ENCODE measurements at regions not wholly inside any gene's neighbourhood (a gene's known extent, or its start where the extent isn't known, plus 50 kb on each side); places are given as distances from the start of the nearest gene placed in this dataset.

- Histone ChIP-seq H3K4me3 (replicated peaks in 1 of 3) (no peak overlapping the region), H3K4me1 (peaks cover 0 to 3% of the 10 kb centered on the region in 2 donors), H3K36me3 (no peaks in the 10 kb centered on the region), H3K27ac (no peak overlapping the region), H3K9me3 (no peaks in the 10 kb centered on the region), H3K27me3 (no peaks in the 10 kb centered on the region)
- TF ChIP-seq POLR2A (IDR thresholded peaks at IDR 0.05) = no peak
- TF ChIP-seq CTCF (IDR thresholded peaks at IDR 0.05) = no peak
- WGBS, 2 donors = 87 to 94% methylated on average over 1 of the region's 1 CpG
- DNase-seq = no peak
- intact Hi-C loops (cut with DNase I) = no loop called here
These were observed 160.6 kb upstream of the COL21A1 start for GRCh38 chr6:56407883-56408410.

GRCh38 chr6:56406276-56407269 is 159.2 kb upstream of the COL21A1 start:
- Histone ChIP-seq H3K36me3 (no peaks in the 10 kb centered on the region), H3K27ac (no peak overlapping the region), H3K4me3 (replicated peaks in 1 of 3) (no peak overlapping the region), H3K4me1 (peaks cover 0 to 3% of the 10 kb centered on the region in 2 donors), H3K9me3 (no peaks in the 10 kb centered on the region), H3K27me3 (no peaks in the 10 kb centered on the region)
- 90 to 99% methylated on average over 3 of the region's 3 CpGs for WGBS, 2 donors
- DNase-seq = no peak
- intact Hi-C loops (cut with DNase I) = no loop called here
- TF ChIP-seq POLR2A (IDR thresholded peaks at IDR 0.05) = no peak
- TF ChIP-seq CTCF (IDR thresholded peaks at IDR 0.05) = no peak

DNA sequence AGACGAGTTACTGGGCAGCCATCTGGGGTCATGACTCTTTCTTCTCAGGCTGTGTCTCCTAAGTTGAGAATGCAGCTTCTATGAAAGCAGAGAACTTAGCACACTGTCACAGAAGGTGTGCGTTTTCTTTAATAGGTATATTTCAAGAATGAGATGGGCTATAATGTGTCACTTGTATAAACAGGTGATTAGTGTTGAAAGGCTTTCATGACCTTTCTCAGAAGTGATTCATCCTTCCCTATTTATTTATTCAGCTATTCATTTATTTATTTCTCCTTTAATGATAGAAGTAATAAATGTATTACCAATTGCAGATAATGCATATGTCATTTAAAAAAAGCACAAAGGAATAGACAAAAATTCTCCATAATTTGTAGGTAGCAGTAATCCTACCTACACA is 157.2 kb upstream of the COL21A1 start:
- Histone ChIP-seq H3K4me3 (replicated peaks in 1 of 3) (no peak overlapping the region), H3K36me3 (no peaks in the 10 kb centered on the region), H3K27ac (no peak overlapping the region), H3K9me3 (no peaks in the 10 kb centered on the region), H3K27me3 (no peaks in the 10 kb centered on the region), H3K4me1 (peaks cover 0 to 3% of the 10 kb centered on the region in 2 donors)
- 94% methylated on average over 2 of the region's 2 CpGs for WGBS, 2 donors
- intact Hi-C loops (cut with DNase I) = no loop called here
- no peak for TF ChIP-seq CTCF (IDR thresholded peaks at IDR 0.05)
- no peak for TF ChIP-seq POLR2A (IDR thresholded peaks at IDR 0.05)
- no peak for DNase-seq

- peaks cover 0 to 3% of the 10 kb centered on the region in 2 donors for H3K4me1 ChIP-seq
- no peak overlapping the region for H3K27ac ChIP-seq
- no peak overlapping the region for H3K4me3 ChIP-seq (replicated peaks in 1 of 3)
- TF ChIP-seq POLR2A (IDR thresholded peaks at IDR 0.05) (no peak), CTCF (IDR thresholded peaks at IDR 0.05) (no peak)
- no peak for DNase-seq
- intact Hi-C loops (cut with DNase I) = no loop called here
- no peaks in the 10 kb centered on the region for H3K36me3 ChIP-seq
- H3K9me3 ChIP-seq = no peaks in the 10 kb centered on the region
- H3K27me3 ChIP-seq = no peaks in the 10 kb centered on the region
- WGBS, 2 donors = 59 to 69% methylated on average over 2 of the region's 2 CpGs
These were observed 156.4 kb upstream of the COL21A1 start for GRCh38 chr6:56403745-56404144.

DNA sequence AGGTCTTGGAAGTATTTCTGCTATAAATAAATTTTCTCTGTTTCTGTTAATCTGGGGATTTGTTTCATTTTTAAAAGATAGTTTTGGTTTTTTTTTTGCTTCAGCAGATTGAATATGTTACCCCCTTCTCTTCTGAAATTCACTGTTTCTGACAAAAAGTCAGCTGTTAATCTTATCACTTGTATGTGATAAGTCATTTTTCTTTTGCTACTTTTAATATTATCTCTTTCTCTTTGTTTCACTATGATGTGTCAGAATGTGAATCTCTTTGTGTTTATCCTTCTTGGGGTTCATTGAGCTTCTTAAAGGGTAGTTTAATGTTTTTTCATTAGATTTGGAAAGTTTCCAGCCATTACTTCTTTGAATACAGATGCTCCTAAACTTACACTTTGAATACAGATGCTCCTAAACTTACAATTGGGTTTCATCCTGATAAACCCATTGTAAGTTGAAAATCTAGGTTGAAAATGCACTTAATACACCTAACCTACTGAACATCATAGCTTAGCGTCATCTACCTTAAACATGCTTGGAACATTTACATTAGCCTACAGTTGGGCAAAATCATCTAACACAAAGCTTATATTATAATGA is 154.2 kb upstream of the COL21A1 start:
- intact Hi-C loops (cut with DNase I) = no loop called here
- Histone ChIP-seq H3K9me3 (no peaks in the 10 kb centered on the region), H3K4me1 (peaks cover 0 to 3% of the 10 kb centered on the region in 2 donors), H3K4me3 (replicated peaks in 1 of 3) (no peak overlapping the region), H3K27me3 (no peaks in the 10 kb centered on the region), H3K27ac (no peak overlapping the region), H3K36me3 (no peaks in the 10 kb centered on the region)
- WGBS, 2 donors = 96 to 98% methylated on average over 1 of the region's 1 CpG
- DNase-seq = no peak
- no peak for TF ChIP-seq CTCF (IDR thresholded peaks at IDR 0.05)
- TF ChIP-seq POLR2A (IDR thresholded peaks at IDR 0.05) = no peak
